H54 (cell line): ENCODE measurements at regions not wholly inside any gene's neighbourhood (a gene's known extent, or its start where the extent isn't known, plus 50 kb on each side); places are given as distances from the start of the nearest gene placed in this dataset.

Experiments
- DNase-seq: peaks from one replicate; pipeline ENCODE4 v3.0.0; 2011; ENCODE audit warnings: low spot score, mixed read lengths; ENCODE audit not compliant: insufficient read length
- FAIRE-seq: peaks from 3 replicates; lab custom pipeline; 2011; peaks lifted over from hg19 to GRCh38; lab: Jason Lieb, UNC
- POLR2A ChIP-seq: IDR thresholded peaks from 2 replicates; pipeline ENCODE4 v1.6.1; 2011; ENCODE audit warnings: low read depth, mild to moderate bottlenecking, low read length

DNA sequence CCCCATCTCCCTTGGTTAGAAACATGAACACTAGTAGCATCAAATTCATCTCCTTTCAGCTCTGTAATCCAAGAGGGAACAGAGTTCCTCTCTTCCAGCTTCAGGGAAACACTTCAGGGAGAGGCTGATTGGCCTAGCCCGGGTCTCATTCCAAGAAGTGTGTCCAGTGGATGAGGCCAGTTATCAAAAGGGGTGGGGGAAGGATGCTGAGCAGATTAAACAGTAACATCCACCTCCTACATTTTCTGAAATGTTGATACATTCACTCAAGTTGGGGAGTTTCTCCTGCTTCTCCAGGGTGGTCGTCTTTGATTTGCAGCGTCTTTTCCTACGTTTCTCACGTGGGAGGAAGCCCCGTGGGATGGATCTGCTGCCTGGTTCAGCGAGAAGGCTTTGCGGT, 62.9 kb upstream of the WSB1 start:
- TF ChIP-seq POLR2A = no peak
- FAIRE-seq (no peak), DNase-seq (no peak)

DNA sequence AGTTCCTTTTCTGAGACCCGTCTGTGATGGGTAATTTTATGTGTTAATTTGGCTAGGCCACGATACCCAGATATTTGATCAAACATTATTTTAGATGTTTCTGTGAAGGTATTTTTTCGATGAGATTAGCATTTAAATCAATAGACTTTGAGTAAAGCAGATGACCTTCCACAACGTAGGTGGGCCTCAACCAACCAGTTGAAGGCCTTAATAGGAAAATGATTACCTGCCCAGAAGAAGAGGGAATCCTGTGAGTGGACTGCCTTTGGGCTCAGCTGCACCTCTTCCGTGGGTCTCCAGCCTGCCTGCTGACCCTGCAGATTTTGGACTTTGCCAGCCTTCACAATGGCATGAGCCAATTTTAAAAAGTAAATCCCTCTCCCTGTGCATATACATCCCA, 61.6 kb upstream of the WSB1 start:
- FAIRE-seq = no peak
- no peak for TF ChIP-seq POLR2A
- DNase-seq = no peak

DNA sequence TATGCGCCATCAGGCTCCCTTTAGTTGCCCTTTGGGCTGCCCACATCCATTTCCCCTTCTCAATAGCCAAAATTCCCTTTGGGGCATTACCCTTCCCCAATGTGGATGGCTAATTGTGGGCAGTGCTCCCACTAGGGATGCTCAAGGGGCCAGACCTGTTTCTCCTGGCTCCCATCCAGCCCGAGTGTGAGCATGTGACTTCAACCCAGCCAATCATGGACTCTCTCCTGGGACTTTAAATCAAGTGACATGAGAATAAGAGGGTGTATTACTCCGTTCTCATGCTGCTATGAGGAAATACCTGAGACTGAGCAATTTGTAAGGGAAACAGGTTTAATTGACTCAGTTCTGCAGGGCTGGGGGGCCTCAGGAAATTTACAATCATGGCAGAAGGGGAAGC, 60.9 kb upstream of the WSB1 start:
- FAIRE-seq = no peak

DNA sequence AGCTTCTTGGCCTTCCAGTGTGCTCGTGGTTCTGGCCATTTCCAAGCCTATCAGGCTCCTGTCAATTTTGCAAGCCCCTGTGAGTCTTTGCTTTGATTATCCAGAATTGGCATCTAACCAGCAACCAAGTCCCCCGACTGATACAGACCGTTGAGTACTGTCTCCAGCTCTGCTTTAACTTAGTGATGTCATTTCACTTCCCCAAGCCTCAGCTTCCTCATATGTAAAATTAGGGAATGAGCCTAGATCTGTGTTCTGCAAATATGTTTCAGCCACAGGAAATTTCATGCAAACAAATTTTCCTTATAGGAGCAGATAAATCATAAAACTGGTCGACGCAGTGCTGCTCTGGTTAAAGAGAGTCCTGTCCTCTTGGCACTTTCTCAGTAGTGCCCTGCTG, 60.1 kb upstream of the WSB1 start:
- DNase-seq = no peak
- TF ChIP-seq POLR2A = no peak
- FAIRE-seq = no peak

More for the DNA sequence above, 60.9 kb upstream of the WSB1 start:
- TF ChIP-seq POLR2A = no peak
- no peak for DNase-seq

DNA sequence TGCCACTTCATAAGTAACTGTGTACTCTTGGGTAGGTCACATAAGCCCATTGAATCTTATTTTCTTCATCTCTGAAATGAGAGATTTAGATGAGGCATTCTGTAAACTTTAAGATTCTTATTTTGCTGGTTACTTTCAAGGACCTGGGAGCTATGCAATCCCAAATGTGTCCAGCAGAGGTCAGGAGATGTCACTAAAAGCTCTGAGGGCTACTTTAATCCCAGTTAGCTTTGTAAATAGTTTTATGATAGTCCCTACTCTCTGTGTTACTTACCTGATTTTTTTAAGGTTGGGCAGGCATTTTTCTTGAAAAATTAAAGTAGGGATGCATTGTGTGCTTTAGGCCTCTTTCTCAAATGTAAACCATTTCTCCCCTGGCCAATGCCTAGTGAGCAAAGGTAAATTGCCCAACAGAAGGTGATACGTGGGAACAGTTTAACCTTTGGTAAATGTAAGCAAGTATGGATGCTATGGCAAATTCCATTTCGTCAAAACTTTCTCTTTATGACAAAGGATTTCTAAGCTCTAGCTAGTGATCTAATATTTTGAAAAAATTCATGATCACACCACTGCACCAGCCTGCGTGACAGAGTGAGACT, 57.1 kb upstream of the WSB1 start:
- TF ChIP-seq POLR2A = no peak
- no peak for FAIRE-seq
- DNase-seq = no peak

DNA sequence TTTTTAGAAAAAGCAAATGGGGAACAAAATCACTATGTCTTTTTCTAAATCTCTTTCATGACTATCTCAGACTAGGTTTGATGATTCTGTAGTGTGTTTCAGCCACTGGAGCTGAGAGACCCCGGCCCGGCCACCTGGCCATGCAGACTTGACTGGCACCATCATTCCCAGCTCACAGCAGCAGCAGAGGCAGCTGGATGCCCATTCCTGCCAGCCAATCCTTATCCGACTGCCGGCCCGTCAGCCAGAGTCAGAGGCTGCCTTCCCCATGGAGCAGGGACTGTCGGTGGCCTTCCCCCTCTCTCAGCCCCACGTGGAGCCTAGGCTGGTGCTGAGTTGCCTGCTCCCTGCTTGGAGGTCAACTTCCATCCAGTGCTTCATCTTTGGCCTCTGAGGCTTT, 56.0 kb upstream of the WSB1 start:
- no peak for TF ChIP-seq POLR2A
- FAIRE-seq = no peak

DNA sequence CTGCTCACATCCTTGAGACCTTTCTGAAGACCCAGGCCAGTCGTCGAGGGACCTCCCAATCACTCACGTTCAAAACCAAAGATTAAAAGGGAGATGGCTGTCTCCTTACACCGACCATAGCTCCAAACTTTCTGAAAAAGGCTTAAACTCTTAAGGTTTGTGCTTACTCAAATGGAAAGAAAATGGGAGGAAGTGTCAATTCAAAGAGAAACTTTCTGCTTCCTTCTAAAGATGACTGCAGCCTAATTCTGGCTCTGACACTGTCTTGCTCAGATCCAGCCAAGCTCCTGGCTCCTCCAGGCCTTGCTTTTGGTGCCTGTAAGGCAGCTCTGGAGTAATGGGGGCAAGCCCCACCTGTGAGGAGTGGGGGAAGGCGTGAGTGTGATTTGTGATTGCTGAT, 54.9 kb upstream of the WSB1 start:
- no peak for DNase-seq
- no peak for FAIRE-seq
- no peak for TF ChIP-seq POLR2A

More for the DNA sequence above, 56.0 kb upstream of the WSB1 start:
- no peak for DNase-seq

DNA sequence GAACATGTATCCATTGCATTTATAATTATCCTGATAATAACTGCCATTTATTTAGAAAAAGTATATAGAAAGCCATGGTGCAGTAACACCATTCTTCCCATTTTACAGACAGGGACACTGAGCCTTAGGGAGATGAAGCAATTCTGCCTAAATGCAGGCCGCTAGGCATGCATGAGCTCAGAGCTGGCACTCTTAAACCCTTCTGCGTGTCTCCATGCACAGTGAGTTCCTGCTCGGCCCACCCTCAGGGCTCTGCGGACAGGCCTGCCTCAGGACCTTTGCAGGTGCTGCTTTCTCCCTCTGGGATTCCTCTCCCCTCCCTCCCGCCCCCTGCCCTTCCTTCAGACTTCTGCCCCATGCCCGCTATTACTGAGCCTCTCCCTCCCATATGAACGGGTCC, 54.3 kb upstream of the WSB1 start:
- TF ChIP-seq POLR2A = no peak
- DNase-seq = no peak
- no peak for FAIRE-seq

DNA sequence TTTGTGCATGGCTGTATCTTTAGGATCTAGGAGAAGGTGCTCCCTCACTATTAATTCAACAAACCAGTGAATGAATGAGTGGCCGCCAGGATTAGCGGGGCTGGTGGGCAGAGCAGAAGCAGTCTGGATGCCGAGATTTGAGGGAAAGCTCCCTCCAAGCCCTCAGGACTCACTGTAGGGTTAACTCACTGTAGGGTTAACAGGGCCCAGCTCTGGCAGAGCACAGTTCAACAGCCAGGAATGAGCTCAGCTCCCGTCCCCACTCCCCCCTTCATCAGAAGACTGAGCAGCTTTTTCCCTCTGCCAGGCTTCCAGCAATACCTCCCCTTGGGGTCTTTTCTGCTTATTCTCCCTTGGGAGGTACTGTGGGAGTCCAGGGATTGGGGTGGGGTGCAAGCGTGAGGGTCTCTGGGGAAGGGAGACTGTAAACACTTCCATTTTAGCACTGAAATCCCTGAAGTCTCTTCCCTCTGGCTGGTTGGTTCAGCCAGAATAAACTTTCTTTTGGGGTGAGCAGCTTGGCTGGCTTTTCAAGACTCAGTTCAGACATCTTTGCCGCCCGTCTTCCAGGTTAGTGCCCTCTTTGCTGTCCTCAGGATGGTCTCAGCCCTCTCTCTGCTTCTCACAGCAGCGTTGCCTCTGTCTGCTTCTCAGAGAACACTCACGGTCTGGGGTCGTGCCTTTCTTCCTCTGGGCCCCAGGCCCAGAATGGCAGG, 53.7 kb upstream of the WSB1 start:
- DNase-seq (no peak), FAIRE-seq (no peak)
- no peak for TF ChIP-seq POLR2A

DNA sequence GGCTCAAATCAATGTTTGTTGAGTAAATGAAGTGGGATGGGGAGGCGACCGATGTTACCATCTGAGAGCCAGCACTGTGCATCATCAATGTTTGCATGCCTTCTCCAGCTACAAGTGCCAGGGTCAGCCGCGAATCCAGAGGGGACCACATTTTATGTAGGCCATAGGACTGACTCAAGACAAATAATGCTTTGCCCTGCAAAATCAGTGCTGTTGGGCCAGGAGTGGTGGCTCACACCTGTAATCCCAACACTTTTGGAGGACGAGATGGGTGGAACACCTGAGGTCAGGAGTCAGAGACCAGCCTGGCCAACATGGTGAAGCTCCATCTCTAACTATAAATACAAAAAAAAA, 53.1 kb upstream of the WSB1 start:
- DNase-seq (no peak), FAIRE-seq (no peak)
- TF ChIP-seq POLR2A = no peak

DNA sequence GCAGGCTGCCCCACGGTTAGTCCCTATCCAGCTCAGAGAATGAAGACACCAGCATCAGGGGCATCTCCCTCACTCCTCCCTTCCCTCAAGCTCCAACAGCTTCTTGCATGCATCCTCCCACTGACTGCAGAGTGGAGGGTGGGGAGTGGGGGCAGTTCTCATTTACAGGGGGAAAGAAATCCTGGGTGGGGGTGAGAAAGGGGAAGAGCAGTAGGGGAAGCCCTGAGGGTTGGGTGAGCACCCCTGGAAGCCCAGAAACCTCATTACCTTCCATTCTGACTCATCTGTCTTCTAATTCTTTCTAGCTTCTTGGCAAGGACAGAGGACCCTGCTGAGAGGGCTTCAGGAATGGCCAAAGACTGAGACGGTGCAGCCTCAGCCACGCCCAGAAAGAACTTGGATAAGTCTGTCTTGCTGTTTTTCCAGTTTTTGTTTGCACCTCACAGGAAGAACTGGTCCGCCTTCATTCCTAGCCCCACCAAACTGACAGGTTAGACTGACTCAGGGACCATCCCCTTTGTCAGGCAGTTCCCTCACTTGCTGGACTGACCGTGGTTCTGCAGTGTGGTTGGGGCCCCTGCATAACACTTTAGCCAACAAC, 52.5 kb upstream of the WSB1 start:
- DNase-seq = peak; percentile 30
- TF ChIP-seq POLR2A = no peak
- FAIRE-seq = no peak

DNA sequence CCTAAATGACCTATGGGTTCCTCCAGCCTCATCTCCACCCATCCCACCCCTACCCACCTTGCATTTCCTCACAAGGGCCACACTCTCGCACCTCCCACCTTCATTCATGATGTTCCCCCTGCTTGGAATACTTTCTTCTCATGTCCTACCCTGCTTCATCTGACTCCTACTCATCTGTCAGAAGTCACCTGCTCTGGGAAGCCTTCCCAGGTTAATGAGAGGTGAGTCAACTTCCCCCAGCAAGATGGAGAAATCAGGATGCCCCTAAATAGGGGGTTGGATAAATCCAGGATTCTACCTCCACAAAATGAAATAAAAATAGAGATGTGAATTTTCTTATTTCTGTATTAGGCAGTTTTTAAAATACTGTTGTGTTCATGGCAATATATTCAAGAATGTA, 51.0 kb upstream of the WSB1 start:
- TF ChIP-seq POLR2A = no peak
- FAIRE-seq (no peak), DNase-seq (no peak)

DNA sequence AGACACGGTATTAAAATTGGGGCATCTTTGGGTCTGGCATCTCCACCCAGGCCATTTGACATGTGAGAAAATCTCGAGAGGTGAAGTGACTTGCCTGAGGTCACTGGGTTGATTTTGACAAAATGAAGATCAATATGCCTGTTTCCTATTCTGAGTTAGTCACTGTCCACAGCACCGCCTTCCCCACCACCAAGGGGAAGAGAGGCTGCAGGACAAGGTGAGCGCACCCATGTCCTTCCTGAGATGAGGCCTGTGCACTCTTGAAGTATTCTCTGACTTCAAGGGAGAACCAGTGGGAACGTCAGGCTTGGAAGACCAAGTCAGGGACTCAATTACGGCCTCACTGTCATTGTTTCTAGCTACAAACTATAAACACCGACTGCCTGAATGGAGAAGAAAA, 49.9 kb upstream of the WSB1 start:
- no peak for DNase-seq
- no peak for TF ChIP-seq POLR2A
- no peak for FAIRE-seq
